Suprapubic skin (tissue), 4 donors: ENCODE measurements at regions not wholly inside any gene's neighbourhood (a gene's known extent, or its start where the extent isn't known, plus 50 kb on each side); places are given as distances from the start of the nearest gene placed in this dataset.

Experiments
- EP300 ChIP-seq: sonication (generic); formaldehyde crosslinking; IDR thresholded peaks from one replicate; pipeline ENCODE4 v1.6.1; 2017; ENCODE audit warnings: antibody characterized with exemption
- POLR2A ChIP-seq, 2 donors: fragments of 450-650 bp; IDR thresholded peaks; one replicate each; pipeline ENCODE4 v1.6.1; 2017; ENCODE audit warnings: antibody characterized with exemption in 2 of 2, mild to moderate bottlenecking in 2 of 2, moderate library complexity in 2 of 2
- POLR2AphosphoS5 ChIP-seq, 3 donors: sonication (generic); formaldehyde crosslinking; IDR thresholded peaks; one replicate each; pipeline ENCODE4 v1.6.1; 2017; ENCODE audit warnings: antibody characterized with exemption in 3 of 3
- TF ChIP-seq, protein P1 (sequence below), 2 donors: fragments of 200-600 bp in 1 of 2; fragments of 450-650 bp in 1 of 2; sonication (generic) in 1 of 2; IDR thresholded peaks; one replicate each; pipeline ENCODE4 v1.5.1; 2016 to 2019; ENCODE audit warnings: antibody characterized with exemption in 2 of 2, mild to moderate bottlenecking in 1 of 2, moderate library complexity in 1 of 2

DNA sequence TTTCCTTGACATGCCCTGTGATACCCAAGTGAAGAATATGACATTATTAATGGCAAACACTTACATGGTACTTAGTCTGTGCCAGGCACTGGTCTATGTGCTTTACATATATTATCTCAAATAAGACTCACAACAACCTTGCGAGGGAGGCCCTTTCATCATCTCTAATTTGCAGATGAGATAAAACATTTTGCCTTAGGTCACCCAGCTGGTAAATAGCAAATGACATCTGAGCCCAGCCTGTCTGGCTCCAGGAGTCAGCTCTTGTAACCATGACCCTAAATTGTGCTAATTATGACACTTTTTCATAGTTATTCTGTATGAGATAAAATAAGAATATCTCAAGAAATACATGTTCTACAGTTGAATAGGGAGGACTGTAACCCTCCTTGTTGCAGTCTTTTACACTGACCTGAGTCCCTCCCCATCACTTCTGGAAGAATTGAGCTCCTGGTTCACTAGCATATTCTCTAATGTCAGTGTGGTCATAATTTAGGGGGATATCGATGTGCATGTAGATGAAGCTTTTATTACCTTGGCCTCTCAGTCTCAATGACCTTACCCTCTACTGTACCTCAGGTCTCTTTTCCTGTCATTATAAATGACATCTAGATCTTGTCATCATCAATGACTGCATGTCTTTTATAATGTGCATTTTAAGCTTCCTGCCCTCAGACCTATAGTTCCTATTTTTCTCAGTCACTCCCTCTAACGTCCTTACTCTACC, 126.1 kb upstream of the HAPLN1 start:
- TF ChIP-seq, protein P1, sequence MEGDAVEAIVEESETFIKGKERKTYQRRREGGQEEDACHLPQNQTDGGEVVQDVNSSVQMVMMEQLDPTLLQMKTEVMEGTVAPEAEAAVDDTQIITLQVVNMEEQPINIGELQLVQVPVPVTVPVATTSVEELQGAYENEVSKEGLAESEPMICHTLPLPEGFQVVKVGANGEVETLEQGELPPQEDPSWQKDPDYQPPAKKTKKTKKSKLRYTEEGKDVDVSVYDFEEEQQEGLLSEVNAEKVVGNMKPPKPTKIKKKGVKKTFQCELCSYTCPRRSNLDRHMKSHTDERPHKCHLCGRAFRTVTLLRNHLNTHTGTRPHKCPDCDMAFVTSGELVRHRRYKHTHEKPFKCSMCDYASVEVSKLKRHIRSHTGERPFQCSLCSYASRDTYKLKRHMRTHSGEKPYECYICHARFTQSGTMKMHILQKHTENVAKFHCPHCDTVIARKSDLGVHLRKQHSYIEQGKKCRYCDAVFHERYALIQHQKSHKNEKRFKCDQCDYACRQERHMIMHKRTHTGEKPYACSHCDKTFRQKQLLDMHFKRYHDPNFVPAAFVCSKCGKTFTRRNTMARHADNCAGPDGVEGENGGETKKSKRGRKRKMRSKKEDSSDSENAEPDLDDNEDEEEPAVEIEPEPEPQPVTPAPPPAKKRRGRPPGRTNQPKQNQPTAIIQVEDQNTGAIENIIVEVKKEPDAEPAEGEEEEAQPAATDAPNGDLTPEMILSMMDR (IDR thresholded peaks at IDR 0.05): no peak
- TF ChIP-seq POLR2AphosphoS5 (IDR thresholded peaks at IDR 0.05): no peak
- TF ChIP-seq POLR2A (IDR thresholded peaks at IDR 0.05): no peak
- TF ChIP-seq EP300: no peak
